Vagina (tissue), 2 donors: ENCODE measurements at regions not wholly inside any gene's neighbourhood (a gene's known extent, or its start where the extent isn't known, plus 50 kb on each side); places are given as distances from the start of the nearest gene placed in this dataset.

Source experiments
- CTCF ChIP-seq, 3 experiments: fragments of 450-650 bp in 2 of 3; fragments of 200-600 bp in 1 of 3; sonication (generic) in 1 of 3; IDR thresholded peaks; one replicate each; pipeline ENCODE4 v1.5.1; 2017 to 2019; ENCODE audit warnings: antibody characterized with exemption in 3 of 3, mild to moderate bottlenecking in 2 of 3, moderate library complexity in 2 of 3
- POLR2A ChIP-seq, 2 donors: fragments of 450-650 bp; IDR thresholded peaks; one replicate each; pipeline ENCODE4 v1.6.1; 2017; ENCODE audit warnings: antibody characterized with exemption in 2 of 2, mild to moderate bottlenecking in 2 of 2, moderate library complexity in 2 of 2

GRCh38 chr7:98483276-98483963, 82.5 kb upstream of the BAIAP2L1 start:
- TF ChIP-seq CTCF (IDR thresholded peaks at IDR 0.05) (no peak), POLR2A (IDR thresholded peaks at IDR 0.05) (no peak)
